ENCODE measurements at regions not wholly inside any gene's neighbourhood (a gene's known extent, or its start where the extent isn't known, plus 50 kb on each side); places are given as distances from the start of the nearest gene placed in this dataset.

DNA sequence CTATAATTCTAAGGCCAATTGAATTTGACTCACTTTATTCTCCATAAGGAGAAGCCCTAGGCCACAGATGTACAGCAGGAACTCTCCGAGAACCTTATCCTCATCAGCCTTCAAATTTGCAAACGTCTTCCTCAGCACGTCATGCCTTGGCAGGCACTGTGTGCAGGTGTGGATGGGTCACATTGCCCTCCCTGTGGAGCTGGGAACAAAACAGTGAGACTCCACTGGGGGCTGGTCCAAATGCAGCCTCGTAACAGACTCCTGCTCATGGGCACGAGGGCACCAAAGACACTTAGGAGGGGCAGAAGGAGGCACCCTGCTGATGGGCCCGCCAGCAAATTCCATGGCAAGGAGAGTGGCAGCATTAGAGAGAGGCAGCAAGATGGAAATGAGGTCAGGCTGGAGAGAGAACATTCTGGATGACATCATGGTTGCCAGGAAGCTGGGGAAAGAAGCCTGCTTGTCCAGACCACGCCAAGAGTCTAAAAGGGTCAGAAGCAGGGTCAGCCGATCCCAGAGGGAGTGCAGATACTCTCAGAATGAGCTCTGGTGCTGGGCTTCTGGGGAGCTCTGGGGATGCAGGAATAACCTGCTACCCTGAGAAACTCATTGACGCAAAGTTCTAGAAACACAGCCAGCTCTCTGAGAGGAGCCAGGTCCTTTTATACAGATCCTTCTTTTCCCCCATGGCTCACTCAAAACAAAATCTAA lies 242.2 kb downstream of the B3GLCT start:
- DNase-seq (ENCODE audit: low read depth in 2 of 2) = no peak

DNA sequence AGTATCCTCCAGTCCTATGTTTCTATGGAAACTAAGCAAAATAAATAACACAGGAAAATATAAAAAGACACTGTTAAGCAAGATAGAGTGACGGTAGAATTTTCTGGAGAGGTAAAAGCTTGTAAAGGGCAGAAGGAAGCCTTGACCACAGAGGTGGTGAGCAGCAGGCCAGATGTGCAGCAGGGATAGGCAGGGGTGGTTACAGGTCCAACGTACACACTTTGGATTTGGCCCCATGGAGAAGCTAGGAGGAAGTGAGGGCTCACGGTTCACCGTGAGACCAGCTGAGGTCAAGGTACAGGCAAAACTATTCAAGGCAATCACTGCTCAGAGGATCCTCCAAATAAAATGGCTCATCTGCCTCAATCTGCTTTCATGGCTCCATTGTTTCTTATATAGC lies 242.8 kb downstream of the B3GLCT start:
- DNase-seq (ENCODE audit: low read depth in 2 of 2) = no peak

GRCh38 chr13:31444266-31444856 lies 244.6 kb downstream of the B3GLCT start:
- DNase-seq (ENCODE audit: low read depth in 2 of 2) = no peak

DNA sequence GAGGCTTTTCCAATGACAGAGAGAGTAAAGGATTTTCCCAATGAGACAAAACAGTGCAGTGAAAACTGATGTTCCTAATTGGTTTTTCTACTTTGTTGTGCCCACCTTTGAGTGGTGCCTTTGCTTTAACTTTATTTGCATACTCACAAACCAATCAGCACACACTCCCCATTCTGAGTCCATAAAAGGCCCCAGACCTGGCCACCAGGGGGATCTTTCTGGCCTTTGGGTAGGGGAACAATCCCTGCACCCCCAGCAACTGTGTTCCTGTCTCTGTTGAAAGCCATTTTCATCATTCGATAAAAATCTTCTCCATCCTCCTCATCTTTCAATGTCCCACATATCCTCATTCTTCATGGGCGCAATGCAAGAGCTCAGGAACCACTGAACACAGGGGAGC lies 252.8 kb downstream of the B3GLCT start:
- no peak for DNase-seq (ENCODE audit: low read depth in 2 of 2)

- no peak for DNase-seq (ENCODE audit: low read depth in 2 of 2)
These were observed 255.8 kb downstream of the B3GLCT start for GRCh38 chr13:31455581-31455980.

DNA sequence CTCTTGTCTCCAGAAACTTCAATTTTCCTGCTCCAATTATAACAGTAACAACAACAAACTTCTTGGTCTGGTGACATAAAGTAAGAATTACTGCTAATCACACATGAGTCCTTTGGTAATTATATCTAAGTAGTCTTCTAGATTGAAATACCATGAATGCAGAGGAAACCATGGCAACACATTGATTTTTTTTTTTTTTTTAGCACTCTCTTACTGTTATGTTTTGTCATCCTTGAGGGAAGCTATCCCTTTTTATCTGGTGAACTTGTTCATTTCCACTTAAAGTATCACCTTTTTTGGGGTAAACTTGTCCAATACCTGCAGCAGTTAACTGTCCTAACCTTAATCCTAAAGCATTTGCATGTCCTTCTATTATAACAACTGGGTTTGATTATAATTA lies 256.3 kb downstream of the B3GLCT start:
- no peak for DNase-seq (ENCODE audit: low read depth in 2 of 2)

GRCh38 chr13:31460061-31460460 lies 260.3 kb downstream of the B3GLCT start:
- DNase-seq (ENCODE audit: low read depth in 2 of 2) = no peak

- DNase-seq (ENCODE audit: low read depth in 2 of 2) = no peak
These were observed 262.1 kb downstream of the B3GLCT start for GRCh38 chr13:31461923-31462322.

GRCh38 chr13:31462766-31463165 lies 263.0 kb downstream of the B3GLCT start:
- no peak for DNase-seq (ENCODE audit: low read depth in 2 of 2)

GRCh38 chr13:31468114-31468902 lies 268.5 kb downstream of the B3GLCT start:
- no peak for DNase-seq (ENCODE audit: low read depth in 2 of 2)

- no peak for DNase-seq (ENCODE audit: low read depth in 2 of 2)
These were observed 269.6 kb downstream of the B3GLCT start for GRCh38 chr13:31469377-31469776.

DNA sequence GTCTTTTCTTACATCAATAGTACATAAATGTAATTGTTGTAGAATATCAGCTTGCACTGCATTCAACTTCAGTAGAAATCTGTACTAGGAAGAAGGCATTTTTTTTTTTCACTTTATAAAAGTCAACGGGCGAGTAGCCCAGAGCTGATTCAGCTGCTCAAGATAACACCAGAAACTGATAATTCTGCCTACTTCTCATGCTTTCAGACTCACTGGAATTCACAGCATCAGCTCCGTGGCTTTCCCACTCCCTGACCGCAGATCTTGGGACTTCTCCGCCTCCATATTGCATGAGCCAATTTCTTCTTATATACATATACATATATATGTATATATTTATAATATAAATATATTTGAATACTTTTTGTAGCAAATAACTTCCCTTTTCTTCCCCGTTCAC lies 263.1 kb upstream of the RXFP2 start:
- DNase-seq (ENCODE audit: low read depth in 2 of 2) = no peak

GRCh38 chr13:31476753-31477152 lies 262.6 kb upstream of the RXFP2 start:
- no peak for DNase-seq (ENCODE audit: low read depth in 2 of 2)

- DNase-seq (ENCODE audit: low read depth in 2 of 2) = no peak
These were observed 261.4 kb upstream of the RXFP2 start for GRCh38 chr13:31477961-31478360.

DNA sequence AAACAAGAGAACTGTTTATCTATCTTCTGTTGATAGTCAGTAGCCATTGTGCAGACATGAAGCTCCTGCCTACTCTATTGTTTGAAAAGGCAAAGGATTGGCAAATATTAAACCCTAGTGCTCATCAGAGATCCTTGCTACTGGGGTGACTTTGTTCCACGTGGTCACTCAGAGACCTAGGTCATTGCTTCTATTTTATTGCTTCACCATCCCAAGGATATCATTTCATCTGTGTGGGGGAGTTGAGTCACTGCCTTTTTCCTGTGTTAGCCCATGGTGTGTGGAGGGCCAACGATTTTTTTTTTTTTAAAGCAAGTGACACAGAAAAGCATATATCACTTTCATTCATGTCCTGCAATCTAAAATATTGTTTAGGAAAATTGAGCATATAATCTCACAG lies 254.1 kb upstream of the RXFP2 start:
- DNase-seq (ENCODE audit: low read depth in 2 of 2) = no peak

DNA sequence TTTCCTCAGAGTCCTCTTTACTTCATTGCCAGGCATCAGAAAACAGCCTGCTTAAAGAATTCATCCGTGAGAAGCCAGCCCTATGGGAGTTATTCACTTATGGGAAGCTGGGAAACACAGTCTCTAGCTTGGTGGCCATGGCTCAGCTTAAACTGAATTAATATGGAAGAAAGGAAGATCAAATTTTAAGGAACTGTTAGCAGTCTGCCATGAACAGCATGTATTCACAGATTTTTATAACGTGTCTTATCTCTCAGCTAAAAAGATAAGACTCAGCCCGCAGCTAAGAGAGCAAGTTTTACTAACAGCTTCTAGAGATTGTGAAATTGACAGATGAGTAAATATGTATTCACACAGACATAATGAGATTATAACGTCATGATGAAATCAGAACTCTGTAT lies 253.7 kb upstream of the RXFP2 start:
- no peak for DNase-seq (ENCODE audit: low read depth in 2 of 2)

DNA sequence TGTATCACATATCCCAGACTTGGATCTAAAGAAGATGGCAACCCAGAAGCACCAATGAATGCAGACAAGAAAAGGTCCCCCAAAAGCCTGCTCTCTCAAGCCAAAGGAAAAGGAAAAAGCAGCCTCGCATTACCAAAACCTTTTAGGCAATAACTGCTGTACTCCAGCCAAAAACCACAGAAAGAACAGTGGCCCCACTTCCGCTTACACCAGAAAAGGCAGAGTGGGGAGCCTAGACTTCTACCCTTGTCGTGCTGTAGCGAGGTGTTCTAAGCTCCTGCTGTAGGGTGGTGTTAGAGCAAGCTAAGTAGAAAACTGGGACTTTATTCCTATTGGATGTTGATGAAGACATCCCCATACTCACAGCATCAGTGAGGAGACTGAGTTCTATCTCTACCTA lies 244.0 kb upstream of the RXFP2 start:
- no peak for DNase-seq (ENCODE audit: low read depth in 2 of 2)

DNA sequence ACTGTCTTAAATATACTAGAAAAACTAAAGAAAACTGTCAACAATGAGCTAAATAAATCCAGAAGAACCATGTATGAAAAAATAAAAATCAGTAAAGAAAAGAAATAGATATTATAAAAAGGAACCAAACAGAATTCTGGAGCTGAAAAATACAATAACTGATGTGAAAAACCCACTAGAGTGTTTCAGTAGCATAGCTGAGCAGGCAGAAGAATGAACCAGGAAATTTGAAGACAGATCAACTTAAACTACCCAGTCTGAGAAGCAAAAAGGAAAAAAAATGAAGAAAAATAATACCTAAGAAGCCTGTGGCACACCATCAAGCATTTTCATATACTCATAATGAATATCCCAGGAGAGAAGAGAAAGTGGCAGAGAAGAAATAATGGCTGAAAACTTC lies 240.1 kb upstream of the RXFP2 start:
- DNase-seq (ENCODE audit: low read depth in 2 of 2) = no peak

GRCh38 chr13:31503626-31504025 lies 235.7 kb upstream of the RXFP2 start:
- no peak for DNase-seq (ENCODE audit: low read depth in 2 of 2)

DNA sequence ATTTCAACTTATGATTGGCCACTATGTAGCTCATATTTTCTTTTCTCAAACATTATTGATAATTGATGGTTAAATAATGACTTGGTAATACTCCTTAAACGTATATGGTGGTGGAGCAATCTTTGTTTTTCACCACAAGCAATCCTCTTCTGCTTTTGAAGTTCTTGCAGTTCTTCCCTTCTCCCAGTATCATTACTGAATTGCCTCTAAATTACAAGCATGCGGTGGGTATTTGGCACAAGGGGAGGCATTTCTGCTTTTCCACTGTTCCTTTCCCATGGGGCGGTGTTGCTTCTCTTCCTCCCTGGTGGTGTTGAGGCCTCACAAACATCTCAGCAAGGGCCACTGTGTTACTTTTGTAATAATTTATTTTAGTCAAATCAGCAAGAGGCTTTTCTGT lies 234.4 kb upstream of the RXFP2 start:
- DNase-seq (ENCODE audit: low read depth in 2 of 2) = no peak

- no peak for DNase-seq (ENCODE audit: low read depth in 2 of 2)
These were observed 227.0 kb upstream of the RXFP2 start for GRCh38 chr13:31512331-31512730.

DNA sequence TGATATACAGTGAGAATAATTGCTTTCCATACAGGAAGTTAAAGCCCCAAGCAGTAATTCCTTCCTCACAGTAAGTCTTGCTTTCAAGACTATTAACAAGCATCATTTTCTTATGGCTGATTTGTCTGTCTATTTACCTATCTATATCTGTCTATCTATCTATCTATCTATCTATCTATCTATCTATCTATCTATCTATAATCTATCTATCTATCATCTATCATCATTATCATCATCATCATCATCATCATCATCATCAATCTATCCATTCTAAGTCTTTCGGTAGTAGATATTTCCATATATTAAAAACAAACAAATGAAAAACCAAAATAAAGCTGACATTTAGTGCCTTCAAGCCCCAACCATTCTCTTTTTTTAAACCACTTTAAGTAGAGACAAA lies 224.4 kb upstream of the RXFP2 start:
- DNase-seq (ENCODE audit: low read depth in 2 of 2) = no peak

- no peak for DNase-seq (ENCODE audit: low read depth in 2 of 2)
These were observed 223.9 kb upstream of the RXFP2 start for GRCh38 chr13:31515427-31515826.

All from stimulated activated CD8-positive, alpha-beta memory T cell treated with anti-CD3 and anti-CD28 coated beads, Interleukin-15, amount 100 ng/mL, for 4 hours (primary cell).